Activated T-cell treated with anti-CD3 and anti-CD28 coated beads, Interleukin-2, amount 50 U/mL, for 72 hours (primary cell): ENCODE measurements at regions not wholly inside any gene's neighbourhood (a gene's known extent, or its start where the extent isn't known, plus 50 kb on each side); places are given as distances from the start of the nearest gene placed in this dataset.

Experiments used
- ATAC-seq, 2 donors: fragments of 150-1000 bp; cut with Tn5 transposase; replicated peaks in 1 of 2; 2 replicates each; pipeline ENCODE4 v1.10.0; 2021; ENCODE audit warnings: moderate library complexity in 2 of 2, mild to moderate bottlenecking in 1 of 2
- DNase-seq, 2 donors: peaks; one replicate each; pipeline ENCODE4 v3.0.0; 2021 to 2022; ENCODE audit warnings: mixed read lengths in 1 of 2
- H3K27ac Mint-ChIP-seq: one replicate; pipeline ENCODE4 v1.8.0; 2022; ENCODE audit warnings: mild to moderate bottlenecking, moderate library complexity, mixed read lengths
- H3K27me3 Mint-ChIP-seq: one replicate; pipeline ENCODE4 v1.8.0; 2022; ENCODE audit warnings: low read depth, mixed read lengths
- H3K36me3 Mint-ChIP-seq, 2 donors: one replicate each; pipeline ENCODE4 v1.8.0; 2022; ENCODE audit warnings: mixed read lengths in 2 of 2, mild to moderate bottlenecking in 1 of 2; ENCODE audit not compliant: insufficient read depth in 2 of 2
- H3K4me1 Mint-ChIP-seq: one replicate; pipeline ENCODE4 v1.8.0; 2022; ENCODE audit warnings: low read depth, mixed read lengths
- H3K4me3 Mint-ChIP-seq, 2 donors: one replicate each; pipeline ENCODE4 v1.8.0; 2022; ENCODE audit warnings: mild to moderate bottlenecking in 2 of 2, mixed read lengths in 2 of 2, moderate library complexity in 2 of 2
- H3K9me3 Mint-ChIP-seq, 2 donors: one replicate each; pipeline ENCODE4 v1.8.0; 2022; ENCODE audit warnings: mixed read lengths in 2 of 2

DNA sequence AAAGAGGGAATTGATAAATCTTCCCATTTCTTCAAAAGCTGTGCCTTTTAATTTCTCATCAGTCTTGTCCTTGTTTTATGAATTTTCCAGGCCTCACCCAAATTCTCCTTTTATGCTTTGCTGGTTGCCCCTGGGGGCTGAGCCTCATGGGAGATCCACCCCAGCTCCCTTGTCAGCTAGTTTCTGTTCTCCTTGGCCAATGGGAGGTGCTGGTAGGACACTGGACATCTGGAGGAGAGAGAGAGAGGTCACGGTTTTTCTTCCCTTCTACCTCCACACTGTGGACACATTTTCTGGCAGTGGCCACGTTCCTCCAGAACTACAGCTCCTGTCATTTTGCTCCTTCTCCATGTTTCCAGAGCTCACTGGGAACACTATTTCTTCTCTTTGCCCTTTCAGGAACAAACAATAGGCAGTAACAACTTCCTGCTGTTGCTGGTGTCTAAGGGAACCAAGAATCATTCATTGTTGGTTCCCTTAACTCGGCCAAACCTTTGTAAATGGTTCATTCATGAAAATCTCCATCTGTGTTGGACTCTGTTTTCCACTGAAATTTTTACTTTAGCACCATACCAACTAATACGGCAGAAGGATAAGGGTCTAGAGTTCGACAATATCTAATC, 334.5 kb downstream of the GPAT3 start:
- Mint-ChIP-seq H3K36me3 (no peaks in the 10 kb centered on the region), H3K4me3 (no peak overlapping the region), H3K9me3 (no peaks in the 10 kb centered on the region), H3K27ac (no peak overlapping the region), H3K4me1 (no peaks in the 10 kb centered on the region), H3K27me3 (no peaks in the 10 kb centered on the region)
- ATAC-seq (no peak), DNase-seq (no peak)

DNA sequence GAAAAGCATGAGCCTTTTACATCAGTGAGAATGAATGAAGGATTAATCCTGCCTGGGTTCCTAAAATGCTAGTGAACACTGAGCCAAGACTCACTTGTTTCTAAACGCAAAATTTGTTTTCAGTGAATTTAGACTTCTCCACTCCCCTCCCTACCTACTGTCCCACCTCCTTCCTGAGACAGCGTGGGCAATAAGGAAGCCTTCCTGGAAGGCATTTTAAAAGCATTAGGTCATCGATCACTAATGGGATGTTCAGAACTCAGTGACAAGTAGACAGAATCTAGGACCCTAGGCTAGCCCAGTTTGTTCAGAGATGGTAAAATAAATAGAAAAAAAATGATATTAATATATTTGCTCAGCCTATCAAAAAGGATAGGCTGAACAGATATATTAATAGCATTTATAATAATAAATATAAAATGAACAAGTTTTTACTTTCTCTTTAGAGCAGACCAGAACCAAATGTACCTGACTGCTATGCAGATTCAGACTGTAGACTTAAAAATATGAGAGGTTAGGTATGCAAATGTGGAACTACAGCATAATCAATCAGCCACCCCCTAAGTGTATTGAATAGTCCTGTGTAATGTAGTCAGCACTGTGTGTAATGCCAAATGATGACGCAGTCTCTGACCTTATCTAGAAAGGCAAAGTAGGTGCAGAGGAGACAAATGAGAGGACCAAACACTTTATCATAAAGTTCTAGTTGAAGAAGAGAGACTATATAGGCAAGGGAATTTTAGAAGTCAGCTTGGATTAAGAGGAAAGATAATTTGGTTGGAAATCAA, 331.1 kb downstream of the GPAT3 start:
- no peak overlapping the region for H3K4me3 Mint-ChIP-seq
- DNase-seq (no peak), ATAC-seq (no peak)
- H3K9me3 Mint-ChIP-seq, result no peaks in the 10 kb centered on the region
- H3K27me3 Mint-ChIP-seq, result no peaks in the 10 kb centered on the region
- no peaks in the 10 kb centered on the region for H3K36me3 Mint-ChIP-seq
- H3K4me1 Mint-ChIP-seq, result no peaks in the 10 kb centered on the region
- no peak overlapping the region for H3K27ac Mint-ChIP-seq

DNA sequence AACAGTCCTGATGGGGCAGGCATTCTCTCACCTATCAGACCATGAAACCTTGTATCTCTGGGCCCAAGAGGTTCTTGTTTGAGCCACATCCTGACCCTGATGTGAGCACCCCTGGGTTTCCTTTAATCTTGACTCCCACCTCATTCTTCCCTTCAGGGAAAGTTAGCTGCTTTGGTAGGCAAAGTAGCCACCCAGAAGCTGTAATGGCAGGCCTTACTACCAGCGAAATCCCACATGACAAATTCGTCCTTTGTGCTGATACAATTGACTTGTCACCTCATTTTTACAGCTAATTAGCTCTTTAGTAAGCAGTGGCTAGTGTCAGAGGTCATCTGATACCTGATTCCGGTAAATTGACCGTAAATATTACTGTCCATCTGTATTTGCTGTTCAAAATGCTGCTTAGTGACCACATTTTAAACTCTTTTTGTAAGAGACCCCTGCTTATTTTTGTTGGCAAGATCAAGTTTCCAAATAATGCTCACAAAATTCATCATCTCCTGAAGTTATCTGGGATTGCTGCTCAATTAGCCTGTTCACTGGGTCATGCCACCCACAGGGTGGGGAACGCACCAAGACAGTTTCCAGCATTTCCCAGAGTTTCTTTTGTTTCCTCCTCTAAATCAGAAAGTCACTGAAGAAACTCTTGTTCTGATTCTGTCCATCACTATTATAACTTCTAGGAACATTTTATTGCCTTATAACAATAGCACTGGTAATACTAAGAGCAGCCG, 329.7 kb downstream of the GPAT3 start:
- Mint-ChIP-seq H3K27ac (no peak overlapping the region), H3K36me3 (no peaks in the 10 kb centered on the region), H3K4me1 (no peaks in the 10 kb centered on the region), H3K4me3 (no peak overlapping the region), H3K27me3 (no peaks in the 10 kb centered on the region), H3K9me3 (no peaks in the 10 kb centered on the region)
- no peak for ATAC-seq
- DNase-seq, result no peak

DNA sequence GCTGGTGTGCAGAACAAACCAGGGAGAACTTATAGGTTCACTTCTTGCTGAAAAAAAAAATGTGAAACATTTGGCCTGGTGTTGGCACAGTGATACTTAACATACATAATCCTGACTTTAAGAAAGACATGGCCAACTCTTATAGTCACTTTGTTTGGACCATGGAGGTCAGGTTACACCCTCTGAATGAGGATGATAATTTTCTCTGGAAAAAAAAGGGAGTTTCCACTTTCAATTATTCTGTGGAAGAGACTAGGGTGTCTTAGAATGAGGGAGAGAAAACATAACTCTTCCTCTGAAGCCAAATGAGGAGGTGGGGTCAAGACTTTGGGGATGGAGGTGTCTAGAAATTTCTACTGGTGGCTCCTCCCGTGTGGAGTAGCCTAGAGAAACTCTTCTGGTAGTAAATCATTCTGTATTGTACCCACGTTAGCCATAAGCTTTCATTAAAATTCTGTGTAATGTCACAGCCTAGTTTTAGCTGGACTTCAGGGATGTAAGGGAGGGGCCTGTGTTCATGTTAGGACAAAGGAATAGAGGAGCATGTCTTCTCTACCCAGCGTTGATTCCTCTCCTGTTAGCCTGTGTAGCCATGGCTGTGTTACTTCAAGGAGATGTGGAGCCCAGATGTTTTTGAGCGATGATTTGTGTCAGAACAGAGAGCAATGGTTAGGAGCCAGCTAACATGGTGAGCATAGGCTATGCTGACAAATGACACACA, 328.3 kb downstream of the GPAT3 start:
- H3K4me1 Mint-ChIP-seq, result no peaks in the 10 kb centered on the region
- no peak overlapping the region for H3K27ac Mint-ChIP-seq
- H3K9me3 Mint-ChIP-seq, result no peaks in the 10 kb centered on the region
- H3K27me3 Mint-ChIP-seq, result no peaks in the 10 kb centered on the region
- no peak for ATAC-seq
- H3K4me3 Mint-ChIP-seq, result no peak overlapping the region
- H3K36me3 Mint-ChIP-seq, result no peaks in the 10 kb centered on the region
- DNase-seq, result no peak

DNA sequence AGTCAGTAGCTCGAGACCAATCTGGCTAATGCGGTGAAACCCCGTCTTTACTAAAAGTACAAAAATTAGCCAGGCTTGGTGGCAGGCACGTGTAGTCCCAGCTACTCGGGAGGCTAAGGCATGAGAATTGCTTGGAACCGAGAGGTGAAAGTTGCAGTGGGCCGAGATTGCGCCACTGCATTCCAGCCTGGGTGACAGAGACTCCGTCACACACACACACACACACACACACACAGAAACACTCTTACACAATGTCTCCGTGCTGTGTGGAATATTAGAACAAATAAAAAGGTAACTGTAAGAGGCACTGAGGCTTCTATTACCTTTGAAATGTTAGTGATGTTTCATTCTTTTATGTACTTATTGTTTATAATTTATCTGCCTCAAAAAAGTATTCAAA, 326.6 kb downstream of the GPAT3 start:
- H3K27me3 Mint-ChIP-seq, result no peaks in the 10 kb centered on the region
- H3K4me3 Mint-ChIP-seq, result no peak overlapping the region
- no peaks in the 10 kb centered on the region for H3K4me1 Mint-ChIP-seq
- H3K36me3 Mint-ChIP-seq, result no peaks in the 10 kb centered on the region
- ATAC-seq (no peak), DNase-seq (no peak)
- H3K9me3 Mint-ChIP-seq, result no peaks in the 10 kb centered on the region
- no peak overlapping the region for H3K27ac Mint-ChIP-seq

DNA sequence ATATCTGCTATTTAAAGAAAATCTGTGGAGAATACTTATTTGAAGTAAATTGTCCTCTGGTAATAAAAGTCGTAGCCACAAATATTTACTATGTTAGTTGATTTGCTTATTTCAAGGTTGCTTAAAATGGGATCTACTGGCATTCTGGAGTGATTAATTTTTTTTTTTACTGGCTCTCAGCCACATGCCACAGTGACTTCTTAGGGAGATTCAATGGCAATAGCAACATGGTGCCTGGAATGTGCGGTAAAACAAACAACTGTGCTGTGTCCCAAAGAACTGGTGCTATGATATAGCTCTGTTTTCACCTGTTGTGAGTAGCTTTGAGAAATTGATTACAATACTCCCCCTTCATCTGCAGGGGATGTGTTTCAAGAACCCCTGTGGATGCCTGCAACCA, 324.3 kb downstream of the GPAT3 start:
- Mint-ChIP-seq H3K4me3 (no peak overlapping the region), H3K4me1 (no peaks in the 10 kb centered on the region), H3K27me3 (no peaks in the 10 kb centered on the region), H3K36me3 (no peaks in the 10 kb centered on the region), H3K9me3 (no peaks in the 10 kb centered on the region), H3K27ac (no peak overlapping the region)
- ATAC-seq (no peak), DNase-seq (no peak)

DNA sequence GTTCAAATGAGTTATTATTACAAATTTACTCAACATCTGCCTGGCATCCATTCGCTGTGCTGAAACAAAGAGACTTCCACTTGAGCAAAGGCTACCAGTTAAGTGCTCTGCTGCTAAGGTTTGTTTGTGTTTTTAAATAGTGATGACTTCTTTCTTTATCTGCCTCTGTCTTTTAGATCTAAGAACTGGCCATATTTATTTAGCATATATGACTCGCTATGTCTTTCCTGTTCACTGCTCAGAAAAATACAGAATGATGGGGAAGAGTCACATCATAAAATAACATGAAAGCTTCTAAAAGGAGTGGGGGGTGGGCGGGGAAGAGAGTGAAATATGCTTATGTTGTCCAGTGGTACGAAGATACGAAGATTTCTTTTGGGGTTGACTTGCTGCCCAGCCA, 322.2 kb downstream of the GPAT3 start:
- ATAC-seq (no peak), DNase-seq (no peak)
- H3K4me3 Mint-ChIP-seq, result no peak overlapping the region
- H3K36me3 Mint-ChIP-seq, result no peaks in the 10 kb centered on the region
- no peaks in the 10 kb centered on the region for H3K27me3 Mint-ChIP-seq
- H3K4me1 Mint-ChIP-seq, result no peaks in the 10 kb centered on the region
- H3K27ac Mint-ChIP-seq, result no peak overlapping the region
- H3K9me3 Mint-ChIP-seq, result no peaks in the 10 kb centered on the region

DNA sequence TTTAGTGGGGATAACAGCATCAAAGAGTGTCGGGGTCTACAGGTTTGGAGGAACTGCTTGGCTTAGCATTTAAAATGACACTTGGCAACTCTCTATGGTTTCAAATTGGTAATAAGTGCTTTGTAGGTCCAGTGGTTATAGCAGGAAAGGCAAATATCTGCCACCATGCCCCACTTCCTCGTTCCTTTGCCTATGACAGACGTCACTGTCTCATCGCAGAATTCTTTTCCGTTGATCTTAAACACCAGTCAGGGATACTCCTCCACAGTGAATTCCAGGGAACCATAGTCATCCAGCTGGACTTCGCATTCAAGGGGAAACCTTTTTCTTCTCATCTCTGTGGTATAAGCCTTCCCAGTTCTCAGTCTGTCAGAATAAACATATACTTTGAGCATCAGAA, 319.1 kb downstream of the GPAT3 start:
- H3K27me3 Mint-ChIP-seq, result no peaks in the 10 kb centered on the region
- H3K4me3 Mint-ChIP-seq, result no peak overlapping the region
- H3K27ac Mint-ChIP-seq, result no peak overlapping the region

DNA sequence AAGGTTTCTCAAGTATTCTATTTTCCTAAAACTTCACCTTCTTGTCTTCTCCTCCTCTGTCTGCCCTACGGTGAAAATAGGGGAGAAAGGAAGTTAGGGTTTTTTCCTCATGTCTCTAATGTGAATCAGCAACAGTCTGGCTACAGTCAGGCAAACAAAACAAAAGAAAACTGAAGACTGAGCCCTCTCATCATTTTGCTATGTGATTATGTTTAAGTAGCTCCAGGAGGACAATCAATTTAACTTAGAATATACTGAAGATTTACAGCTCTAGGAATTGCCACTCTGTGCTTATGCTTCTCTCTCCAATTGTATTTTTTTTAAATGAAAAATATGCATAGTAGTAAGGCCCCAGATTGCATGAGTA, 316.2 kb downstream of the GPAT3 start:
- Mint-ChIP-seq H3K4me1 (no peaks in the 10 kb centered on the region), H3K4me3 (no peak overlapping the region), H3K9me3 (no peaks in the 10 kb centered on the region), H3K27me3 (no peaks in the 10 kb centered on the region), H3K36me3 (no peaks in the 10 kb centered on the region), H3K27ac (no peak overlapping the region)
- ATAC-seq (no peak), DNase-seq (no peak)

More for the DNA sequence above, 319.1 kb downstream of the GPAT3 start:
- ATAC-seq (no peak), DNase-seq (no peak)
- Mint-ChIP-seq H3K36me3 (no peaks in the 10 kb centered on the region), H3K9me3 (no peaks in the 10 kb centered on the region), H3K4me1 (no peaks in the 10 kb centered on the region)

DNA sequence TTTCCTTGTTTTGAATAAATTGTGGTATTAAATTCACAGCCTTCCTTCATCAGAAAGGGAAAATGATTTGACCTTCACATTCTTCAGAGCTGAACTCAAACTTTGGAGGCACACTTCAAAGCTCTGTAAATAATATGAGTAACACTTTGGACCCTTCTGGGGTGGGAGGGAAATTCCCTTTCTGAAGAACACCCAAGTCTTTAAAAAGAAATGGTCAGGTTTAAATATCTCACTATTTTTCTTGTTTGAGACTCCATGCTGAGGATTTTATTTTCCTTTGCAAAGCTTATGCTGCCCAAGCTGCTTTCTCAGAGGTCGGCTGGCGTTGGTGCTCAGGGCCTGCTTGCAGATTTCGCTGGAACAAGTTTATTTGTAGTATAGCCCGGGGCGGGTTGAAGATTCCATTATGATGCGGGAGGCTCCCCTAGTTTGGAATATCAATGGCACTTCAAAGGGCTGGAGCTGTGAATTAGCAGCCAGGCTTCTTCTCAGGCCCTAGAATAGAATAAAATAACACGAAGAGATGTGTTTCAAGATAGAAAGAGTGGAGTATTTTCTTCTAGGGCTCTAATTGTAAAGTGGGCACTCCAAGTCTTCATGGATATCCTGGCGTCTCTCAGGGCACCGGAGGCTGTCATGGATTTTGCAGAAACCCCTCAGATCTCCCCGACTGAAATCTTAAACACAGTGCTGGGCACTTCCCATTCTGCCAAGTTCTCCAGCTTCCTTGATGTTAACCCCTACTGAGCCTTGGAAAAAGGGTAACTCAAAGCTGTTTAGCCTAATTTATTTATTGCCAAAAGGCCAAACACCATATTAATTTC, 315.6 kb downstream of the GPAT3 start:
- Mint-ChIP-seq H3K27ac (no peak overlapping the region), H3K4me1 (no peaks in the 10 kb centered on the region), H3K9me3 (no peaks in the 10 kb centered on the region), H3K4me3 (no peak overlapping the region), H3K27me3 (no peaks in the 10 kb centered on the region), H3K36me3 (no peaks in the 10 kb centered on the region)
- ATAC-seq (no peak), DNase-seq (no peak)

DNA sequence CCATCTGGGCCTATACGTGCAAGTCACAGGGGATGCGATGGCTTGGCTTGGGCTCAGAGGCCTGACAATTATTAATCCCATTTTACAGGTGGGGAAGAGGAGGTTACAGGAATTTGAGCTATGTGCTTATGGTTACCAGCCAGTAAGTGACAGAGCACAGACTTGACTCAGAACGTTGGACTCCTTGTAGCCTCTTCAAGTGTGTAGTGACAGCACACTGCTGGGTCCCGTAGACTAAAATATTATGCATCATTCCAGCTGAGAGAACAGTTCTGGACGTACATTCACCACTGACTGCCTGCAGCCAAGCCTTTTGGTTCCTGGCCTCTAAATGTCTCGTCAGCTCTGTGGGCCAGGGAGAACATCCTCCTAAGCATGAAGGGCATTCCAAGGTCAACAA, 314.5 kb downstream of the GPAT3 start:
- H3K4me3 Mint-ChIP-seq, result no peak overlapping the region
- no peaks in the 10 kb centered on the region for H3K27me3 Mint-ChIP-seq
- no peaks in the 10 kb centered on the region for H3K9me3 Mint-ChIP-seq
- no peaks in the 10 kb centered on the region for H3K4me1 Mint-ChIP-seq
- DNase-seq, result no peak
- ATAC-seq, result no peak
- no peaks in the 10 kb centered on the region for H3K36me3 Mint-ChIP-seq
- no peak overlapping the region for H3K27ac Mint-ChIP-seq

DNA sequence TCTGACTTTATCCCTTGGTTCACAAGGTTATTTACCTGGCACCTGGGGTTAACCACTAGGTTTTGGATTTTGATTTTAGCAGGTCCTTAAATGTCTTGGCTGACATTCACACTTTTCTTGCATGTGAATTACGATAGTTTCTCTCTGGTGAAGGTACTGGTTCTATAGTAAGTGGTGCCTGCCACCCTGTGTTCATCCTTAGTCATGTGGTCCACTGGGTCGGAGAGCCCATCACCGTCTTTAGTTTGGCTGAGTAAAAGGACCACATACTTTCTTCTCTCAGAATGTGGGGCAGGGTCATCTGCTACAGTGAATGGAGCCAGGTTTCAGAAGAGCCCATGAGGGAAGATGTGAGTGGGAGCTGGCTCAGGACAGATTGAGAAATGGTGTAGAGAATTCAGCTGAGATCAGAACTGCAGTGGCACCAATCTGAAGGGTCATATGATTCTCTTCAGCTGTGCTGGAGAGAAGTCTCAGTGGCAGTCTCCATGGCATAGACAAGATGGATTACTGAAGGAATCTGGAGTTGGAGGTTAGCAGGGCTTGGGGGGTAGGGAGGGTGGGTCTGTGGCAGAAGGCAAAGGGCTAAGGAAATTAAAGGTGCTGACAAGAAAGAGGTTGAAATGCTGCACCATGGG, 310.4 kb downstream of the GPAT3 start:
- H3K4me3 Mint-ChIP-seq, result no peak overlapping the region

More for the DNA sequence above, 310.4 kb downstream of the GPAT3 start:
- Mint-ChIP-seq H3K36me3 (no peaks in the 10 kb centered on the region), H3K27ac (no peak overlapping the region), H3K9me3 (no peaks in the 10 kb centered on the region), H3K4me1 (no peaks in the 10 kb centered on the region), H3K27me3 (no peaks in the 10 kb centered on the region)
- no peak for ATAC-seq
- no peak for DNase-seq
